ENCODE measurements at regions not wholly inside any gene's neighbourhood (a gene's known extent, or its start where the extent isn't known, plus 50 kb on each side); places are given as distances from the start of the nearest gene placed in this dataset.
A peak's percentile ranks its signal among the peaks of the same experiment; 100 is the strongest.

- no peak for DNase-seq (ENCODE audit: low spot score)
These were observed 70.5 kb downstream of the SERPINA3 start for GRCh38 chr14:94682736-94683135.

- DNase-seq (ENCODE audit: low spot score): no peak
These were observed 69.9 kb downstream of the SERPINA3 start for GRCh38 chr14:94682061-94682516.

- peak; percentile 71 for DNase-seq (ENCODE audit: low spot score)
These were observed 69.3 kb downstream of the SERPINA3 start for GRCh38 chr14:94681300-94682060.

- DNase-seq (ENCODE audit: low spot score): no peak
These were observed 68.7 kb downstream of the SERPINA3 start for GRCh38 chr14:94680862-94681288.

GRCh38 chr14:94679937-94680861 is 68.0 kb downstream of the SERPINA3 start:
- DNase-seq (ENCODE audit: low spot score): no peak

- no peak for DNase-seq (ENCODE audit: low spot score)
These were observed 67.1 kb downstream of the SERPINA3 start for GRCh38 chr14:94679106-94679810.

- no peak for DNase-seq (ENCODE audit: low spot score)
These were observed 65.6 kb downstream of the SERPINA3 start for GRCh38 chr14:94677747-94678146.

- DNase-seq (ENCODE audit: low spot score): no peak
These were observed 65.0 kb downstream of the SERPINA3 start for GRCh38 chr14:94677213-94677612.

GRCh38 chr14:94676495-94677185 is 64.4 kb downstream of the SERPINA3 start:
- DNase-seq (ENCODE audit: low spot score): no peak

- no peak for DNase-seq (ENCODE audit: low spot score)
These were observed 62.8 kb downstream of the SERPINA3 start for GRCh38 chr14:94675036-94675435.

- no peak for DNase-seq (ENCODE audit: low spot score)
These were observed 61.6 kb downstream of the SERPINA3 start for GRCh38 chr14:94673781-94674231.
